Stimulated activated CD4-positive, alpha-beta T cell treated with anti-CD3 and anti-CD28 coated beads, Interleukin-12 subunit alpha, Interleukin-12 subunit beta, amount 100 ng/mL, for 48 hours (primary cell): ENCODE measurements at regions not wholly inside any gene's neighbourhood (a gene's known extent, or its start where the extent isn't known, plus 50 kb on each side); places are given as distances from the start of the nearest gene placed in this dataset.
A peak's percentile ranks its signal among the peaks of the same experiment; 100 is the strongest.

Experiments used
- DNase-seq, 3 donors: peaks; one replicate each; pipeline ENCODE4 v3.0.0-alpha.2; 2020; ENCODE audit warnings: low read depth in 2 of 3, low spot score in 1 of 3

- DNase-seq: no peak
These were observed 171.5 kb downstream of the RPLP1 start for GRCh38 chr15:69624155-69624520.

- no peak for DNase-seq
These were observed 172.2 kb downstream of the RPLP1 start for GRCh38 chr15:69624816-69625215.

DNA sequence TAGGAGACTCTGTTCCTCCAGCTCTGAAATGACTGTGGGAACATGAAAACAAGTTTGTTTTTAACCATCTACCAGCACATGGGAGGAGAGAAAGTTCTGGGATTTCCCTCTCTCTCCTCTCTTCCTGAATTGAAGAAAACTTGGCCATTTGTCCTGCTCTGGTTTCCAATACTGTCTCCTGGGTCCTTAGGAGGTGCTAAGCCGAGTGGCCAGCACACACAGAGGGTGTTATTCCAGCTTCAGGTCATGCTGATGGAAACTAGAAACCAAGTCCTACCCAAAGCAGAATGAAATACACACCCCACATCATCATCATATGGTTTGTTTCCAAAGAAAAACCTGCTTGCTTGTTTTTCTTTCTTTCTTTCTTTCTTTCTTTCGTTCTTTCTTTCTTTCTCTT lies 172.7 kb downstream of the RPLP1 start:
- DNase-seq: no peak

GRCh38 chr15:69626095-69627066 lies 173.8 kb downstream of the RPLP1 start:
- DNase-seq: no peak

GRCh38 chr15:69627548-69628158 lies 175.0 kb downstream of the RPLP1 start:
- no peak for DNase-seq

DNA sequence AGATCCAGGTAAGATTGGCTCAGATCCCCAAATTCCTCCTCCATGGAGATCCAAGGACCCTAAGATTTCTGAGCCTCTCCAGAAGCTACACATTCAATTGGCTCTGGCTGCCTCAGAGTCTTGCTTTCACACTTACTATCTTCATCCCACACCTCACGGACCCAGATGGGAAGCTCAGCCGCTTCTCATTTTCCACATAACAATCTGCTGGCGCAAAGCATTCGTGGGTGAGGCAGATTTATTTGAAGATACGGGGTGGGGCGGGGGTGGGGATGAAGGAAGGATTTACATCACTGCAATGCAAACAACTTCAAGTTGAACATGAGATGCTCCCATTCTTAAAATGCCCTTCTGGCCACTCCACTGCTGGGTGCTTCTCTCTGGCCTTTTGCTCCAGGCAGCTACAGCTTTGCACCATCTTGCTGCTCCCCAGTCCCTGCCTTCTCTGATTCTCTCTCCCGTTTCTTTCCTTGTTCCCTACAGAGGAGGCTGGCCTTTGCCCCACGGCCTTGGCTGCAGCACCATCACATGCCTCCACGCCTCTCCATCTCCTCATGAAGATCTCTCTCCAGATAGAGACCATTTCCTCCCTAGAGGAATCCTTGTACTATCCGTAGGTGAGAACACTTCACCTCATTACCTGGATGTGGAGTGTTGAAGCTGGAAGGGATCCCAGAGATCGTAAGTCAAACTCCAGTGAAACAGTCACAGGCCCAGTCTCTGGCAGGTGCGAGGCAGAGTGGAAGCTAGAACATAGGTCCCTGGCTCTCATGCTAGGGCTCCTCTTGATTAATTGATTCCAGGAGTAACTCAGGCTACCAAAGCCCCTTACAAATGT lies 175.9 kb downstream of the RPLP1 start:
- DNase-seq: no peak

- peak in 1 of 3 donors; percentile 14 for DNase-seq
These were observed 177.1 kb downstream of the RPLP1 start for GRCh38 chr15:69629631-69630161.

DNA sequence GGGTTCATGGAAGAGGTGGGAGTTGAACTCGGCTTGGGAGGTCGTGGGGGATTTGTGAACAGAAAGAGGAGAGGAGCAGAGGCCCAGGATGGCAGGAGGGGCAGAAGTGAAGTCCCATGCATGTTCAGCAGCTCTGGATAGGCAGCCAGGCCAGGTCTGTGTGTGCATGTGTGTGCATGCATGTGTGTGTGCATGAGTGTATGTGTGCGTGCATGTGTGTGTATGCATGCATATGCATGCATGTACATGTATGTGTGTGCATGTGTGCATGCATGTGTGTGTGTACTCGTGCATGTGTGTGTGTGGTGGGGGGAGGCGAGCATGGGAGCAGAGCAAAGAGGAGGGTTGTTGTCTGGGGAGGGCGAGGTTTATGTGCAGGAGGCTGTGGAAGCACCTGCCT lies 178.4 kb downstream of the RPLP1 start:
- no peak for DNase-seq

- DNase-seq: no peak
These were observed 179.4 kb downstream of the RPLP1 start for GRCh38 chr15:69631978-69632377.

- DNase-seq: no peak
These were observed 182.2 kb downstream of the RPLP1 start for GRCh38 chr15:69634860-69635259.

DNA sequence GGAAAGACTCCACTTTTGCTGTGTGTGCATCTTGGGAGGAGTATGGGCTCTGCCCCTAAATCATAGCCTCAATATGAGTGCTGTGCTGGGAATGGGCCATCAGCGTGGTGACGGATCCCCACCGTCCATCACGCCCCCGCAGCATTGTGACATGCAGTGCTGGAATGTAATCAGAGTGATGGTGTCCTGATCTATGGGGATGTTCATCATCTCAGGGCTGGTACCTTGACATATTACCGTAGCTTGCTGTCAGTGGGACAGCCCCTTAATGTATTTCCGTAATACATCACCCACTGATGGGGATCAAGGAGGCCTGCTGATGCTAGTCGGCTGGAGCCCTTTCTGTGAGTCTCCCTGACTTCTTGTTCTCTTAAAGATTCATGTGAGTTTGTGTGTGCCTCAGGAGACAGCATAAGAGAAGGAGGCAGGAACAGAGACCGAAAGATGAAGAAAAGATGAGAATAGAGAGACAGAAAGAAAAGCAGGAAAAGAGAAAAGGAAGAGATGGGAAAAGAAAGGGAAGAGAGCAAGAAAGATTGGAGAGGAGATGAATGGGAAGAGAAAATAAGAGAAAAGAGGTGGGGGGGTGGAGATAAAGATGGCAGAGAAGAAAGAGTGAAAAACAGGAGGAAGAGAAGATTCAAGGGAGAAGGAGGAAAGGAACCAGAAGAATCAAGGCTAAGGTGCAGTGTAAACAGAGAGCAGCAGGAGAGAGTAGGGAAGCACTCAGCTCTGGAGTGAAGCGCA lies 183.7 kb downstream of the RPLP1 start:
- DNase-seq: no peak

- DNase-seq: no peak
These were observed 185.2 kb downstream of the RPLP1 start for GRCh38 chr15:69637818-69638217.

GRCh38 chr15:69643476-69643875 lies 190.9 kb downstream of the RPLP1 start:
- DNase-seq: no peak

DNA sequence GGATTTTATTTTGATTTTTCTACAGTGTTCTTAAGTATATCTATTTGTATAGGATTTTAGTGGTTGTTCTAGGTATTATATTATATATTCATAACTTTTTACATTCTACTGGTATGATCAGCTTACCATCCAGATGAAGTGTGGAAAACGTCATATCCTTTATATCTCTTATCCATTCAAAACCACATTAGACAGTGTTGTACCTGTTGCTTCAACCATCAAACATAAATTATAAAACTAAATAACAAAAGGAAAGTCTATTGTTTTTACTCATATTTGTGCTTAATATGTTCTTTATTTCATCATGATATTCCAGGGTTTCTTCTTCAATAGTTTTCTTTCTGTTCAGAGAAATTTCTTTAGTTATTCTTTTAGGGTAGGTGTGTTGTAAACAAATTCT lies 191.4 kb downstream of the RPLP1 start:
- DNase-seq: no peak

DNA sequence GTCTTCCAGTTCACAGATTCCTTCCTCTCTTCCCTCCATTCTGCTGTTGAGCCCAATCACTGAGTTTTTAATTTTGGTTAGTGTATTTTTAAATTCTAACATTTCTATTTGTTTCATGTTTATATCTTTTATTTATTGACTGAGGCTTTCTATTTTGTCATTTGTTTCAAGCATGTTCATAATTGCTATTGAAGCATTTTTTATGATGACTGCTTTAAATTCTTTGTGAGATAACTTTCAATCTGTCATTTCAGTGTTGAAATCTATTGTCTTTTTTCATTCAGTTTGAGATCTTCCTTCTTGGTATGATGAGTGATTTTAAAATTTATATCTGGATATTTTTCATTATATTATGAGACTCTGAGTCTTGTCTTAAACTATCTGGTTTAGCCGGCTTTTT lies 192.3 kb downstream of the RPLP1 start:
- DNase-seq: no peak

DNA sequence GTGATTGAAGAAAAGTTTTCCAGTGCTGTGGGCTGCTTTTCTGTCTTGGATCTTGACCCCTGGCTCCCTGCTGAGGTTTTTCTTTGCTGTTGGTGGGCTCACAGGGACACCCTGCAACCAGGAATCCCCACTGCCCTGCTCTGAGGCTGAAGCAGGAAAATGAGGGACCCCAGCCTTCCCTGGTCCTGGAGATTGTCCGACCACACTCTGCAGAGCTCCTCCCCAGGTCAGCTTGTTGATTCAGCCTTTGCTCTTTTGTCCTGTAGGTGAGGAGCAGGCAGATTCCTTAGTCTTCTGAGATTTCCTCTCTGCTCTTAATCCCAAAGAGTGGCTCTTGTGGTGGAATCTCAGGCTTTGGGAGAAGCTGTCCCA lies 194.5 kb downstream of the RPLP1 start:
- no peak for DNase-seq

DNA sequence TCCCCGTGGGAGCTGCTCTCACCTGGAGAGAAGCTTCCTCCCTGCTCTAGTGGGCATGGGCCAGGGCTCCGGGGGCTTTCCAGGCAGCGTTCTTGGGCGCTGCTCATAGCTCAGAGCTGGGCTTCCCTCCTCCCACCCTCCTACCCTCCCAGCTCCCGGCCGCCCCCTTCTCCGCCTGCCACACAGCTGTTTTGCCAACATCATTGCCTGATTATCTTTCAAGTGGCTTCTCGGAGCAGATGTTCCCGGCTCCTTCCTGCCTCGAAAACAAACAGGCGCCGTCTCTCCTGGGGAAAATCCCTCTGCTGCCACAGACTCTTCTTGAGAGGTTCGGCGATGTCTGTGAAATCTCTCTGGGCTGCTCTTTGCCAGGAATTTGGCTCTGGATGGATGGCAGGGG lies 195.6 kb downstream of the RPLP1 start:
- DNase-seq: no peak

- DNase-seq: no peak
These were observed 196.4 kb downstream of the RPLP1 start for GRCh38 chr15:69648775-69649735.

GRCh38 chr15:69652293-69652692 lies 199.7 kb downstream of the RPLP1 start:
- DNase-seq: no peak
